DMS153 treated with DMSO at 0.1 percent for 48 hours (cell line): ENCODE measurements at regions not wholly inside any gene's neighbourhood (a gene's known extent, or its start where the extent isn't known, plus 50 kb on each side); places are given as distances from the start of the nearest gene placed in this dataset.
"Not testable (repeated sequence)": the region's sequence is repeated elsewhere in the genome, so short reads cannot be mapped to it uniquely, and the experiment has no call there.

ENCODE experiments used
- DNase-seq: peaks from one replicate; lab custom pipeline; 2025; ENCODE audit not compliant: unreplicated experiment; lab: John Stamatoyannopoulos, UW

DNA sequence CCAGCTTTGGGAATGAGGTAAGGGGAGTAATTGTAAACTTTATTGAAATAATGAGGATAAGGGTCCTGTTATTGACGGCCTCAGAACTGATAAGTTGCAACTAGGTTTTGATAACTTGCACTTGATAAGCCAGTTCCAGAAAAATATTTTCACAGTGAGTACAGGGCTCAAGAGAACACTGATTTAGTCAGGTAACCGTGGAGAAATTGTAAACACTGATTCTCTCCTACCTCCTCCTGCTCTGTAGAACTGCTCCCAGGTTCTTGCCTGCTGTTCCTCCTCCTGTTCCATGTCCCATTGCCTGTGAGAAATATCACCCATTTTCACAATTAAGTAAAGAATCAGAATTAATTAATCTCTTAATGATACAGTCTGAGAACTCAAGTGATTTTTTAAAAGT, 55.0 kb upstream of the CXXC4 start:
- DNase-seq: no peak

DNA sequence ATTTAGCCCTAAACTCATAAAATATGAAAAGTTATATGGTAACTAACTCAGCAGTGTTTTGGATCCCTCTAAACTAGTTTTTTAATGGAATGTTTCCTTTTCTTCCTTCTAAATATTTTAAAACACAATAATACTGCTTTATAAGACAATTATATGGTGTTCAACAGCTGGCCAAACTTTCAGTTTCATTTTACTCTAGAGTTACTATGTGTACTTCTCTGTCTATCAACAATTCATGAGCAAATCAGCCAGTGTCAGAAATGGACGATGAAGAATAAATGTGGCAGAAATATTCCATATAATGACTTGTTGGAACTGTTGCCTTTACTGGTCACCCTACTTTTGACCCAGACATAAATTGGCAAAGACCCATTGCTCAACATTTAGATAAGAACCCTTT, 64.8 kb upstream of the CXXC4 start:
- no peak for DNase-seq

DNA sequence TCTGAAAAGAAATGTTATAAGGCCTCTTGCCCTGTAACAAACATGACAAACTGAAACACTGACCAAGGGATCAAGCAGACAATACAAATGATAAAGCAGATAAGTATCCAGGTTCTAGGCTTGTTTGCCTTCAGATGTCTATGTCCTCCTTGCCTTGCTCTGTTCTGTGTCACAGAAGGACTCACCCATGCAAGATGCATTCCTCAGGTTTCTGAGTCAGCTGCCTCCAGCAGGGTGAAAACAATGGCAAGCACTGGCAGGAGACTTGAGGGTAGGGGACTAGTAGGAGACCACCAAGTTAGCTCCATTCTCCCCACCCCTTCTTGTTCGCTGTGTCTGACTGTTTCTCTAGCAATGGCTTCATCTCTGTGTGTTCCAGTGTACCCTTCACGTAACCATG, 76.6 kb upstream of the CXXC4 start:
- DNase-seq: no peak

DNA sequence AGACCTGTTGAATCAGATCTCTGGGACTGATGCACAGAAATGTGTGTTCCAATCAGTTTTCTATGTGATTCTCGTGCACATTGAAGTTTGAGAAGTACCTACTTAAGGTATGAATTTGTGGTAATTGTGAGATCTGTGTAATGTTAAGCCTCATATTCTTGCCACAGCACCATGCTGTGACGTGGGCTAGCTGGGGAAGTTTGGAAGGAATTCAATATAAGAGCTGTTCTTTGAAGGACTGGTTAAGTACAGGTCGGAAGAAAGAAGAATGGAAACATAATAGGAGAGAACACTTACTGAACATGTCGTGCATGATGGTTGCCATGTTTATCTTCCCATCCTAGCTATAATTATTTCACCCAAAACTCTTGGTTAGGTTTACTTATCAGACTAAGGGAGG, 79.7 kb upstream of the CXXC4 start:
- DNase-seq: no peak

DNA sequence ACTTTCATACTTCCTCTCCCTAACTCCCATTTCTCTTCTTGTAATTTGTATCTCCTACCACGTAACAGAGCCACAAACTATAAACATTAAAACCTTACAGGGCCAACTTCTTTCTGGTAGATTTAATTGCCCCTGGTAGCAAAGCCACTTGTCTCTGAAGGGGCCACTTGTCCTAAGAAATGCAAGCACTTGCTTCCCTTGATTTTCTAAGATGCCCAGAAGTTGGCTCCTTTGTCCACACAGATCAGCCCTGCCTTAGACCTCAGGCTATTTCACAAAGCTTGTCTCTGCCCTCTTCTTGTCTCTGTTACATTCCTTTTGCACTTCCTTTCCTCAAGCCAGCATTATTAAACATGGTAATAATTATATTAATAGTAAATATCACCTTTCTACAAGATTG, 80.6 kb upstream of the CXXC4 start:
- DNase-seq: no peak

DNA sequence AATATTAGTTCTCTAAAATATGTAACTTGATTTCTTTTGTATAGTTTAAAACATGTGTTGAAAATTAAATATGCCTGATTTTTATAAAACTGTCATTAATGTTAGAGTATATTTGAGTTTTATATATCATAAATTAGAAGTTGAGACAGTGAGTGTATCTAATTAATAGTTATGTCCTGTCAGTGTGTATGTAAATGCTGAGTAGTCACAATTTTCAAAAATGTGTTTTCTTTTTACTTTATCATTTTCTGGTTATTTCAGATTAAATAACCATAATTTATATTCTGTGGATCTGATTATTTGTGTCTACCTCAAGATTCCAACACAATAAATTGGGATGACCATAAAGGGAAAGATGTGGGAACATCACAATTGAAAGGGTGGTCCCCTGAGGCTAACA, 82.7 kb upstream of the CXXC4 start:
- no peak for DNase-seq

DNA sequence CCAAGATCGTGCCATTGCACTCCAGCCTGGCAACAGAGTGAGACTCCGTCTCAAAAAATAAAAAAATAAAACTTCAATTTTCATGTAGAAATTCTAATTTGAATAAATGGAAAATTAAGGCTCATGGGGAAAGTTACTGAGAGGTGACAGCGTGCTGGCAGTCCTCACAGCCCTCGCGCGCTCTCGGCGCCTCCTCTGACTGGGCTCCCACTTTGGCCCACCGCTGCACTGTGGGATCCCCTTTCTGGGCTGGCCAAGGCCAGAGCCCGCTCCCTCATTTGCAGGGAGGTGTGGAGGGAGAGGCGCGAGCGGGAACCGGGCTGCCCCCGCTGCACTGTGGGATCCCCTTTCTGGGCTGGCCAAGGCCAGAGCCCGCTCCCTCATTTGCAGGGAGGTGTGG, 86.8 kb upstream of the CXXC4 start:
- DNase-seq: not testable (repeated sequence)

DNA sequence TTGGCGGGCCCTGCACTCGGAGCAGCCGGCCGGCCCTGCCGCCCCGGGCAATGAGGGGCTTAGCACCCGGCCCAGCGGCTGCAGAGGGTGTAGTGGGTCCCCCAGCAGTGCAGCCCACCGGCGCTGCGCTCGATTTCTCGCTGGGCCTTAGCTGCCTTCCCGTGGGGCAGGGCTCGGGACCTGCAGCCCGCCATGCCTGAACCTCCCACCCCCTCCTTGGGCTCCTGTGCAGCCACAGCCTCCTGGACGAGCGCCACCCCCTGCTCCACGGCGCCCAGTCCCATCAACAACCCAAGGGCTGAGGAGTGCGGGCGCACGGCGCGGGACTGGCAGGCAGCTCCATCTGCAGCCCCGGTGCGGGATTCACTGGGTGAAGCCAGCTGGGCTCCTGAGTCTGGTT, 87.4 kb upstream of the CXXC4 start:
- DNase-seq: not testable (repeated sequence)

DNA sequence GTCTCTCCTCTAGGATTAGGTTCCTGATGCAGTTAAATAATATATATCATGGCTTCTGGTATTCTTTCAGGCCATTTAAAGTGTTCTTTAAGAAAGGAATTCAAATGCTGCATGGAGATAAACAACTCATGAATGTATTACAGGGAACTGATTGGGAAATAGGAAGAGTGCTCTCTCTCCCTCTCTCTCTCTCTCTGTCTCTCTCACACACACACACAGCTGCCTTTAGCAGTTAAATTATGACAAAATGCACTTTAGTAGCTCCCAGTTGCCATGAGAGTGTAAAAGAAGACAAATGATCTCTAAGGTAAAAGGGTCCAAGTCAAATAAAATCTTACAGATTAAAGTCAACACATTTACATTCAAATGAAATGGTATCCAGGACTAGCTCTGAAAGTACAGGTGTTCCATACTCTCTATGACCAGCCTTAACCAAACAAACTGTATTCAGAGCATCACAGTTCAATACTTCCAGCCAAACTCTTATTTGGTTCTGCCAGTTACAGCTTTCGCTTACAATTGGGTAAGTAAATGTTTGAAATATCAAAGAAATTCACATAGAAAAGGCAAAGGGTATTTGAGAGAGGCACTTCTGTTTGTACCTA, 94.7 kb upstream of the CXXC4 start:
- DNase-seq: peak; percentile 90

DNA sequence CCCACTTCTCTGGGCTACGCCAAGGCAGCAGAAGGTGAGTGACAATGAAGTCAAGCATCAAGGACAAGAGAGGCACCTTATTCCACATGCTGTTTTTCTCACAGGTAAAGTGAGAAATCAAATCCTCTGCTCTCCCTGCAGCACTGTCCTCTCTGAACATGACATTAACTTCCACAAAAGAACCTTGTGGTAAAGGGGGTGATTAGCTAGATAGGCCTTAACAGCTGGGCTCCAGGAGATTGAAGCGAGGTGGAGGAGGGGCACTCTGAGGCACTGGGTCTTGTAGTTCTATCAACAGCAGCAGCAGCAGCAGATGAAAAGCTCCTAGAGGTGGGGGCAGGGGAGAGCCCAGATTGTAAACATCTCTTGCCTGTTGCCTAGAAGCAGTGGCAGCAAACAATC, 96.8 kb upstream of the CXXC4 start:
- DNase-seq: peak; percentile 93

DNA sequence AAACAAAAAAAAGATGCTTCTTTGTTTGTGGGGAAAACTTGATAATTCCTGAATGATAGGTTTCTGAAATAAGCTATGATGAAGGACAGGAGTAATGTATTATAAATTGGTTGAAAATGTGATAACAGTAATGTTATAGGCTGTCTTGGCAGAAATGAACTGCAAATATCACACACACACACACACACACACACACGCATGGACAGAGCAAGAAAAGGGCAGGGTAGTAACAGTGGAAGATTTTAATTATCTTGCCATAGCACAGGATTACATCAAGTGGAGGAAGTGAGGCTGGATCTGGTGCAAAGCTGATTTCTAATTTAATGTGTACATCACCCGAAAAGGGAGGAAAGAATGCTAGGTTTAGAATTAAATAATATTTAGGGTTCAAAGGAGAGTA, 97.5 kb upstream of the CXXC4 start:
- peak; percentile 75 for DNase-seq

DNA sequence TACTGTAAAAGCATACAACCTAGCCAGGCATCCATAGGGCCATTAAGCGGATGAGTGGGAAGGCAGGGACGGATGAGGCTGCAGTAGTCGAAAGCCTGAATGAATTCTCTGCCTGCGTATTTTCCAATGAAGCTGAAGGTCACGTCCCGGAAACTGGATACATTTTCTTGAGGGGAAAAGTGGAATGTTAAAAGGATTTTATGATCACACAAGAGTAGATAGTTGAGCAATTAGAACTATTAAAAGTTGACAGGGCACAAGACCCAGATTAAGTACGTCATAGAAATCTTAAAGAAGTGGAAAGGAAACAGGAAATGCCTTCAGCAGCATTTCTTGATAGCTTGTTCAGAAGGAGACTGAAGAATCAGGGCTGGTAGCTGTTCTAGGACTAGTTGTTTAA, 98.3 kb upstream of the CXXC4 start:
- DNase-seq: peak; percentile 81

DNA sequence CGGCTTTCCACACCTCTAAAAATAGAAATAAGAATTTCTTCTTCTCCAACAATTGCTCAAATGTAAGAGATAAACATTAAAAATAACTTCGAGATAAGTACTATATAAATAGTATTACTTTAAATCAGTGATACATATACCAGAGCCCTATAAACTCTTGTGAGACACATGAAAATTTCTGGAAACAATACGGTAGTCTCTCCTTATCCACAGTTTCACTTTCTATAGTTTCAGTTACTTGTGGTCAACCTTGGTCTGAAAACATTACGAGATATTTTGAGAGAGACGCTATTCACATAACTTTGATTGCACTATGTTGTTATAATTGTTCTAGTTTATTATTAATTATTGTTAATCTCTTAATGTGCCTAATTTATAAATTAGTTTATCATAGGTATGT, 101.5 kb upstream of the CXXC4 start:
- no peak for DNase-seq

DNA sequence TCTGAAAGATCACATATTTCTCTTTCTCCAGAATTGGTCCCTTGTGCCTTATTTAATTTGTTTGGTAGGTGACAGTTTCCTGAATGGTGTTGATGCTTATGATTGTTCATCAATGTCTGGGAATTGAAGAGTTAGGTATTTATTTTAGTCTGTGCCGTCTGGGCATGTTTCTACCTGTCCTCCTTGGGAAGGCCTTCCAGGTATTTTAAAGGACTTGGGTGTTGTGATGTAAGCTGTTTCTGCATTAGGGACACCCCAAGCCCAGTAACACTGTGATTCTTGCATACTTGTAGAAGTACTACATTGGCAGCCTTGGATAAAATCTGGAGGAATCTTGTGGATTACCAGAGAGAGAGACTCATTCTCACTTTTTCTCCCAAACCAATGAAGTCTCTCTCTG, 120.8 kb upstream of the CXXC4 start:
- DNase-seq: no peak

DNA sequence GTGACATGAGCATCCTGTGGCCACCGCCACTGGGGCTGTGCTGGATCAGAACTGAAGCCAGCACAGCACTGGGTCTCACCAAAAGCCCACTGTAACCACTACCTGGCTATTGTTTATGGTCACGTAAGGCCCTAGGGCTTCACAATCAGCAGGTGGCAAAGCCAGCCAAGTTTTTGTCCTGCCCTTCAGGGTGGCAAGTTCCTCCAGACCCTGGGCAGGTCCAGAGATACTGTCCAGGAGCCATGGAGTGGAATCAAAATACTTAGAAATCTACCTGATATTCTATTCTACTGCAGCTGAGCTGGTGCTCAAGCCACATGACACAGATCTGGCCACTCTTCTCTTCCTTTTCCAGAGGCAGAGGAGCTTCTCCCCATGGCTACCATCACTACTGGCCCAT, 121.2 kb upstream of the CXXC4 start:
- DNase-seq: no peak

DNA sequence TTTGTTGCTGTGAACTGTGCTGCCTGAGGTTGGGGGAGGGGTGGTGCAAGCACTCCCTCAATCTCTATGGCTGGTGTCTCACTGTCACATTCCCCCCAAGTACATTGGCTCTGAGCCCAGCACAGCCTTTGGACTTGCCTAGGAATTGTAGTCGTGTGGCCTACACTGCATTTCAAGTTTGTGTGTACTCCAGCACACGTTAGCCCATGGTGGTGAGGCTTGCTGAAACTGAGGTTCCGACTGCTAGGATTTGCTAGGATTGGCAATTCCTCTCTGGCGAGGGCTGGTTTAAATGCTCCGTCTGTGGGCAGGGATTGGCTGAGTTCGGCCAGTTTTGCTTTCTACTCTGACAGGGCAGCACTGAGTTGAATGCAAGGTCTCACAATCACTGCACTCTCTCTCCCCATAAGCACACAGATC, 121.7 kb upstream of the CXXC4 start:
- DNase-seq: no peak

DNA sequence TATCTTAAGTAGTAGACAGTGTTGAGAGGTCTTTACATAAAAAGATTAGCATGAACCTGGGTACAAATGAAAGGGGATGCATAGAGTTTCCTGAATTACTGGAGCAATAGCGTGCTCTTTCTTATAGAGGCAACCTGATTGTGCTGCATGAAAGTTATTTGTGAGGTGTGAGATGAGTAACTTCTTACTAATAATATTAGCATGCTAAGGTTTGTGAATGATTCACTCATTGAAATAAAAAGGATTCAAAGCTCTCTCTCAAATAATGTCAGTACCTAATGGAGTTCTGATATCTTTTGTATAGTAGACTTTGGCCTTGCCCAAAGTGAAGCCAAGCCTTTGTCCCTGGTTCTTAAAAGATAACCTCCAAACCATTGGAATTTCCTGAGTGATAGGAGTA, 131.0 kb upstream of the CXXC4 start:
- DNase-seq: no peak

DNA sequence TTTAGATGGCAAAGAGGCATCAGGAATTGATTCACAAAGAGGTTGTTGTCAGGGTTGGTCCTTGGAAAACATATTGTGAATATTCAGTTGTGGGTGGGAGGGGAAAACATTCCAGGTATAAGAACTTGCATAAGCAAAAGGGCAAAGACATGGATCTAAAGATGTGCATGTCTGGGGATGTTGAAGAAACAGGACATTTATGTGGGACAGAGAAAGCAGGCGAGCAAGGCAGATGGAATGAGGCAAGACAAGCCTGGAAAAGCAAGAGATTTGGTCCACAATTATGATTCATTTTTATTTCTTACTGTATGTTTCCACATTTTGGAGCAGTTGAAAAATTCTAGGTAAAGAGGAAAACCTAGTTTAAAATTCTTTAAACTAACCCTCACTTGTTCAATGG, 134.9 kb upstream of the CXXC4 start:
- no peak for DNase-seq

DNA sequence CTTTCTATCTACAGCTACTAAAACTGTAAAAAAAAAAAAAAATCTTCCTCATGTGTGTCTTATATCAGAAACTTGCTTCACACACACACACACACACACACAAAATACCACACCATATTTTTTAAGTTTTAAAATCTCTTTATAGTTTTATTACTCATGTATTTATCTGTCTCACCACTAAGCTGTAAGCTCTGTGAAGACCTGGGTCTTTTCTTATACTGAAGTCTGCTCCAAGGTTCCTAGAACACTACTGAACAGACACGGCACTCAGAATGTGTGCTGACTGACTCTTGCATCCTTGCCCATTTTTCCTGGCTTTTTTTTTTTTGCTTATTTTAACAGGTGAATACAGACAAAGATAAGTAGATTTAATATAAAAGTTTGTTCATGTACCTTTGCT, 135.6 kb upstream of the CXXC4 start:
- DNase-seq: no peak

DNA sequence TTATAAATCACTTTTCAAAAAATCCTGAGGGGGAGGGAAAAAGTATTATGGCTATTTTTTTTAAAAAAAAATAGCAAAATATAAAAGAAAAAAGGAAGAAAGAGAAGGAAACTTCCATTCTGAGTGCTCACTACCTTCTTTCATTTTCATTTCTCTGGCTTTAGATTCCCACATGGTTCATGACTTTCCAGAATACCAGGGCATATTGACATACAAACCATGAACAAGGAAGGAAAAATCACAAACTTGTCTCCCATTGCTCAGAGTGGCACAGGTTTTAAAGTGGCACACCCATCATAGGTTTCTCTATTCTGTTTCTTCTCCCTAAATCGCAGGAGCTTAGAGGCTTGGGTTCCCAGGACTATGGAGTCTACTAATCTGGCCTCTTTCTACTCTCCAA, 136.3 kb upstream of the CXXC4 start:
- DNase-seq: no peak

DNA sequence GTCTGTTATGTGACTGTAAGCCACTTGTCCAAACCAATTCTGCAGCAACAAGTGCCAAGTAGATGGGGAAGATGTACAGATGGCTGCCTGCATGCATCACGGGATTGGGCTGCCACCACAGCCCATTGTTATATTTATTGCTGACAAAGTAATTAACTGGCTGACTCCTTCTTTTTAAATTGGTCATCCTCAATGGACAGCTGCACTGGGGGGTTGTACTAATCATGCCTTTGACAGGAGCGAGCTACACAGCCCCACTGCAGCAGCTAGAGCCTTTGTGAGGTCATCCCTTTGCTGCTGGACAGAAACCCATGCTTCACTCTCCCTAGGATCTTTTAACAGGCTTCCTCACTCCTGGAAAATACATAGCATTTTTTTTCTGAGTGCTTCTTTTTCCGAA, 146.7 kb upstream of the CXXC4 start:
- DNase-seq: no peak

DNA sequence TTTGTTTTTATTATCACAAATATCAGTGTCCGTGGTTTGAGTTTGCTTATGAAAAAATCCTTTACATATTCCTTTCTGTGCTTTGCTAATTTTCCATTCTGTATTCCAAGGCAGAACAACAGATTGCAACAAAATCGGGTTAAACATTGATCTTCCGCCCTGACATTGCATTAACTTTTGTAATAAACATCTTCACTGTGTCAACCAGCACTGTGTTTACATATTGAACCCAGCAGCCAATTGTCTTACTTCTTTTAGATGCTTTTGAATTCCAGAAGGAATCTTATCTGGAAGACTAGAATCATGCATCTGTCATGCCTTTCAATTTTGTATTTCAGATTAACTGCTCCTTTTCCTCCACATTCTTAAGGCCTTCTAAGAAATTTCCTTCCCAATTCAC, 147.8 kb upstream of the CXXC4 start:
- DNase-seq: no peak

DNA sequence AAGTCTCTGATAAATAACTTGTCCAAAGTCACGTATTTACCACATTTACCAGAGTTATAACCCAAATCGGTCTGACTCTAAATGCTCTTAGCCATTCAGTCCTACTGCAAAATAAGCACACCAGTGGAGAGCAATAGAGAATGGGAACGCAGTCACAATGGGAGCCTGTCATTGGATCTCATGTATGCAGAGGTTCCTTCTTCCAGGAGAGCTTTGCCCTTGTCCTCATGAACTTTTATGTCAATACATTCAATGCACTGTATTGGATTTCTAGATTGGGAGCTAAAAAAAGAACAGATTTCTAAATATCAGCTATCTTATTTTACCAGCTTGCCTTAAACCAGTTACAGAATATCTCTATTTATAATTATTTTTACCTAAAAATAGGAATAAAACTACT, 149.1 kb upstream of the CXXC4 start:
- no peak for DNase-seq

DNA sequence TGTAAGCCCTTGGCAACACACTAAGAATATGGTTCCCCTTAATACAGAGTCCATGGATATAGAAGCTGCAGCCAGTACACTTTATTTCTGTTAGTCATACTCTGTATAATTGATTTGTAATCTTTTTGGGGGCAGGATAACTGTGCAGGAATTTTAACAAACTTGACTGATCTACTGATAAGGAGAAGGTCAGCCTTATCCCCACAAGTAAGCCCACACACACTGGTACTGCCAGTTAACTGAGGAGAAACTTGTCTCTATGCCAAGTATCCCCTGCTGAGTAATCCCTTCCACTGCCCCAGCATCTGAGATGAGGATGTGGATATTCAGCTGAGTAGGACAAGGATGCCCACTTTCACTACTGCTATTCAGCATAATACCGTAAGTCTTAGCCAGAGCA, 154.9 kb upstream of the CXXC4 start:
- no peak for DNase-seq
